Frontal cortex (tissue), 3 donors: ENCODE measurements at regions not wholly inside any gene's neighbourhood (a gene's known extent, or its start where the extent isn't known, plus 50 kb on each side); places are given as distances from the start of the nearest gene placed in this dataset.
A peak's percentile ranks its signal among the peaks of the same experiment; 100 is the strongest.

ENCODE experiments used
- DNase-seq, 2 donors: peaks; one replicate each; pipeline ENCODE4 v3.0.0; 2012; ENCODE audit warnings: low spot score in 2 of 2
- FAIRE-seq: peaks from 2 replicates; lab custom pipeline; 2012; peaks lifted over from hg19 to GRCh38; lab: Jason Lieb, UNC
- donor health status: control.
- donor health status: control.
- donor health status: control.

- DNase-seq (no peak), FAIRE-seq (no peak)
Observed at GRCh38 chr13:50099473-50099872, 84.2 kb downstream of the KCNRG start.

GRCh38 chr13:50101590-50101989 lies 86.3 kb downstream of the KCNRG start:
- DNase-seq (no peak), FAIRE-seq (no peak)

GRCh38 chr13:50104493-50104892 lies 89.2 kb downstream of the KCNRG start:
- FAIRE-seq (no peak), DNase-seq (no peak)

- FAIRE-seq = no peak
- DNase-seq = no peak
Observed at GRCh38 chr13:50106559-50106958, 91.3 kb downstream of the KCNRG start.

GRCh38 chr13:50107205-50107604 lies 92.0 kb downstream of the KCNRG start:
- FAIRE-seq = no peak
- DNase-seq = no peak

GRCh38 chr13:50114961-50115360 lies 99.7 kb downstream of the KCNRG start:
- FAIRE-seq (no peak), DNase-seq (no peak)

- DNase-seq (no peak), FAIRE-seq (no peak)
Observed at GRCh38 chr13:50115695-50116094, 100.5 kb downstream of the KCNRG start.

- FAIRE-seq (no peak), DNase-seq (no peak)
Observed at GRCh38 chr13:50116430-50116973, 101.3 kb downstream of the KCNRG start.

- DNase-seq (no peak), FAIRE-seq (no peak)
Observed at GRCh38 chr13:50119591-50119990, 104.3 kb downstream of the KCNRG start.

GRCh38 chr13:50122455-50122854 lies 107.2 kb downstream of the KCNRG start:
- DNase-seq (no peak), FAIRE-seq (no peak)

- FAIRE-seq (no peak), DNase-seq (no peak)
Observed at GRCh38 chr13:50123002-50123401, 107.8 kb downstream of the KCNRG start.

- DNase-seq = peak in 1 of 2 donors; percentile 45
- no peak for FAIRE-seq
Observed at GRCh38 chr13:50123515-50123861, 108.2 kb downstream of the KCNRG start.

- peak; percentile 95 to 97 for DNase-seq
- FAIRE-seq = no peak
Observed at GRCh38 chr13:50123862-50124535, 108.8 kb downstream of the KCNRG start.

- FAIRE-seq (no peak), DNase-seq (peak in 1 of 2 donors; percentile 30)
Observed at GRCh38 chr13:50124536-50125303, 109.5 kb downstream of the KCNRG start.

GRCh38 chr13:50125304-50125553 lies 110.0 kb downstream of the KCNRG start:
- DNase-seq = no peak
- FAIRE-seq = no peak

- DNase-seq = peak; percentile 93 to 97
- no peak for FAIRE-seq
Observed at GRCh38 chr13:50125554-50126262, 110.5 kb downstream of the KCNRG start.

- FAIRE-seq = no peak
- DNase-seq = no peak
Observed at GRCh38 chr13:50126263-50126992, 111.2 kb downstream of the KCNRG start.

GRCh38 chr13:50126993-50127725 lies 111.9 kb downstream of the KCNRG start:
- DNase-seq (peak in 1 of 2 donors; percentile 28), FAIRE-seq (no peak)

- FAIRE-seq = no peak
- DNase-seq = no peak
Observed at GRCh38 chr13:50127726-50128291, 112.6 kb downstream of the KCNRG start.
